ENCODE measurements at regions not wholly inside any gene's neighbourhood (a gene's known extent, or its start where the extent isn't known, plus 50 kb on each side); places are given as distances from the start of the nearest gene placed in this dataset.

GRCh38 chr20:62542862-62543261 is 67.1 kb upstream of the GATA5 start (continued):
- TF ChIP-seq TBP (CRISPR knock-in tag; IDR thresholded peaks at IDR 0.05) (no peak), SIX1 (CRISPR knock-in tag; IDR thresholded peaks at IDR 0.05; ENCODE audit: borderline replicate concordance) (no peak), RERE (CRISPR knock-in tag; IDR thresholded peaks at IDR 0.05; ENCODE audit: low read depth) (no peak), ZNF510 (CRISPR knock-in tag; IDR thresholded peaks at IDR 0.05; ENCODE audit: low read depth) (no peak), ZNF180 (CRISPR knock-in tag; IDR thresholded peaks at IDR 0.05; ENCODE audit: borderline replicate concordance, low read depth) (0 out of 2 replicates have a peak, but pooled peaks have one; percentile 51), ZNF281 (CRISPR knock-in tag; IDR thresholded peaks at IDR 0.05; ENCODE audit: borderline replicate concordance) (no peak), KLF13 (CRISPR knock-in tag; IDR thresholded peaks at IDR 0.05) (no peak), RXRA (CRISPR knock-in tag; IDR thresholded peaks at IDR 0.05) (no peak), ZKSCAN8 (CRISPR knock-in tag; IDR thresholded peaks at IDR 0.05; ENCODE audit: borderline replicate concordance) (no peak), KAT8 (CRISPR knock-in tag; IDR thresholded peaks at IDR 0.05) (no peak), PRMT3 (CRISPR knock-in tag; IDR thresholded peaks at IDR 0.05; ENCODE audit: borderline replicate concordance, low read depth) (no peak), HNF4A (CRISPR knock-in tag; IDR thresholded peaks at IDR 0.05) (peak; percentile 10; the same call in 1 of the 2 replicates), GTF3A (CRISPR knock-in tag; conservative IDR thresholded peaks at IDR 0.05) (no peak), ZNF501 (CRISPR knock-in tag; IDR thresholded peaks at IDR 0.05) (no peak), ZNF710 (CRISPR knock-in tag; IDR thresholded peaks at IDR 0.05; ENCODE audit: borderline replicate concordance) (peak; percentile 11; the same call in 1 of the 2 replicates), ZSCAN12 (CRISPR knock-in tag; IDR thresholded peaks at IDR 0.05) (no peak), ZNF552 (CRISPR knock-in tag; IDR thresholded peaks at IDR 0.05; ENCODE audit: borderline replicate concordance) (no peak), FOXO4 (CRISPR knock-in tag; conservative IDR thresholded peaks at IDR 0.05) (0 out of 2 replicates have a peak, but pooled peaks have one; percentile 34), ZBTB7B (CRISPR knock-in tag; IDR thresholded peaks at IDR 0.05) (no peak), ISL2 (CRISPR knock-in tag; IDR thresholded peaks at IDR 0.05) (no peak; the same call in 1 of the 2 replicates)

All from HepG2 (cell line).